H1 (cell line): ENCODE measurements at regions not wholly inside any gene's neighbourhood (a gene's known extent, or its start where the extent isn't known, plus 50 kb on each side); places are given as distances from the start of the nearest gene placed in this dataset.

ENCODE experiments used
- CTCF ChIA-PET: fragments of 300-600 bp; sonication (Branson Sonifier 250); formaldehyde crosslinking; loops from one replicate; lab custom pipeline; 2021; ENCODE audit not compliant: partially characterized antibody; lab: Charles Lee
- POLR2A ChIA-PET: fragments of 300-600 bp; sonication (Branson Sonifier 250); formaldehyde crosslinking; loops from one replicate; lab custom pipeline; 2021; ENCODE audit warnings: inconsistent platforms; ENCODE audit not compliant: partially characterized antibody; lab: Charles Lee
- DNase-seq, 2 experiments: peaks; one replicate each; pipeline versions ENCODE4 v3.0.0 to v3.0.0-alpha.2; 2010 to 2022; ENCODE audit warnings: low spot score in 2 of 2, low read depth in 1 of 2, mixed read lengths in 1 of 2
- FAIRE-seq: peaks from 2 replicates; lab custom pipeline; 2011; peaks lifted over from hg19 to GRCh38; lab: Jason Lieb, UNC
- H2AFZ ChIP-seq: 2 replicates; pipeline ENCODE4 v1.8.1; 2012; ENCODE audit warnings: low read length, inconsistent platforms
- H2AK5ac ChIP-seq: 2 replicates; pipeline ENCODE4 v1.6.1; 2013; ENCODE audit warnings: low read depth, low read length
- H2BK120ac ChIP-seq: replicated peaks from 2 replicates; pipeline ENCODE3; 2013; ENCODE audit warnings: low read depth, low read length, inconsistent platforms
- H2BK12ac ChIP-seq: 2 replicates; pipeline ENCODE4 v1.6.1; 2013; ENCODE audit warnings: low read depth, low read length
- H2BK15ac ChIP-seq: 2 replicates; pipeline ENCODE4 v1.6.1; 2013; ENCODE audit warnings: low read length
- H2BK20ac ChIP-seq: 2 replicates; pipeline ENCODE4 v1.6.1; 2013; ENCODE audit warnings: low read length
- H2BK5ac ChIP-seq: 2 replicates; pipeline ENCODE4 v1.6.1; 2013; ENCODE audit warnings: low read depth, low read length
- H3K14ac ChIP-seq: 2 replicates; pipeline ENCODE4 v1.6.1; 2013; ENCODE audit warnings: inconsistent platforms; ENCODE audit not compliant: insufficient read length
- H3K18ac ChIP-seq: 2 replicates; pipeline ENCODE4 v1.6.1; 2013; ENCODE audit warnings: low read length; ENCODE audit errors: extremely low read depth
- H3K23ac ChIP-seq: 2 replicates; pipeline ENCODE4 v1.6.1; 2013; ENCODE audit warnings: inconsistent platforms; ENCODE audit not compliant: insufficient read length
- H3K23me2 ChIP-seq: 2 replicates; pipeline ENCODE4 v1.6.1; 2013; ENCODE audit warnings: low read depth, low read length
- H3K27ac ChIP-seq: 2 replicates; pipeline ENCODE4 v1.6.1; 2011; ENCODE audit warnings: low read depth, low read length, inconsistent platforms
- H3K27me3 ChIP-seq, 4 experiments: replicated peaks in 1 of 4; 1 replicate in 1 of 4; 2 replicates in 3 of 4; pipeline versions ENCODE4 v1.6.1 to v1.8.1; 2011 to 2013; ENCODE audit warnings: low read length in 3 of 4, mild to moderate bottlenecking in 3 of 4, inconsistent platforms in 2 of 4, mixed read lengths in 2 of 4, moderate library complexity in 1 of 4; ENCODE audit not compliant: control insufficient read depth in 3 of 4, insufficient read depth in 3 of 4; ENCODE audit errors: extremely low read depth in 1 of 4
- H3K36me3 ChIP-seq, 4 experiments: 2 replicates each; pipeline versions ENCODE4 v1.6.1 to v1.8.1; 2011 to 2013; ENCODE audit warnings: mild to moderate bottlenecking in 4 of 4, low read length in 3 of 4, moderate library complexity in 2 of 4, control low read depth in 1 of 4, inconsistent platforms in 1 of 4; ENCODE audit not compliant: insufficient read depth in 4 of 4, control insufficient read depth in 2 of 4
- H3K4ac ChIP-seq: replicated peaks from 2 replicates; pipeline ENCODE3; 2013; ENCODE audit warnings: low read length, low read depth, mixed read lengths, inconsistent platforms; ENCODE audit not compliant: insufficient read length
- H3K4me1 ChIP-seq, 4 experiments: replicated peaks in 1 of 4; 1 replicate in 1 of 4; 2 replicates in 3 of 4; pipeline versions ENCODE4 v1.6.1 to v1.8.1; 2011 to 2013; ENCODE audit warnings: low read length in 3 of 4, inconsistent platforms in 2 of 4, mixed read lengths in 1 of 4; ENCODE audit not compliant: insufficient read depth in 4 of 4, control insufficient read depth in 3 of 4
- H3K4me2 ChIP-seq, 2 experiments: 2 replicates each; pipeline versions ENCODE4 v1.6.1 to v1.8.1; 2011 to 2013; ENCODE audit warnings: low read depth in 2 of 2, low read length in 2 of 2, control low read depth in 1 of 2, inconsistent platforms in 1 of 2, mild to moderate bottlenecking in 1 of 2; ENCODE audit not compliant: insufficient read depth in 1 of 2
- H3K4me3 ChIP-seq, 4 experiments: fragments of 200-600, 300-600 bp in 1 of 4; sonication (generic), shearing (Covaris generic), sonication (Bioruptor Twin) in 1 of 4; 2 replicates each; pipeline versions ENCODE4 v1.5.1 to v1.8.1; 2011 to 2016; ENCODE audit warnings: low read length in 4 of 4, low read depth in 3 of 4, control low read depth in 2 of 4, inconsistent platforms in 2 of 4, mild to moderate bottlenecking in 2 of 4, mixed read lengths in 1 of 4, moderate library complexity in 1 of 4; ENCODE audit not compliant: insufficient read depth in 2 of 4; ENCODE audit errors: extremely low read depth in 1 of 4
- H3K56ac ChIP-seq: replicated peaks from 2 replicates; pipeline ENCODE3; 2013; ENCODE audit warnings: low read depth, mild to moderate bottlenecking, mixed read lengths, low read length, inconsistent platforms; ENCODE audit not compliant: insufficient read length
- H3K79me1 ChIP-seq: 2 replicates; pipeline ENCODE4 v1.6.1; 2013; ENCODE audit warnings: low read depth, low read length, control low read depth
- H3K79me2 ChIP-seq, 2 experiments: 2 replicates each; pipeline versions ENCODE4 v1.6.1 to v1.8.1; 2012 to 2013; ENCODE audit warnings: low read length in 2 of 2, mild to moderate bottlenecking in 2 of 2, inconsistent platforms in 1 of 2; ENCODE audit not compliant: insufficient read depth in 2 of 2, control insufficient read depth in 1 of 2
- H3K9ac ChIP-seq, 4 experiments: replicated peaks in 1 of 4; 1 replicate in 1 of 4; 2 replicates in 3 of 4; pipeline versions ENCODE4 v1.6.1 to v1.8.1; 2011 to 2013; ENCODE audit warnings: low read depth in 3 of 4, low read length in 3 of 4, control low read depth in 2 of 4, mild to moderate bottlenecking in 2 of 4, moderate library complexity in 2 of 4, inconsistent platforms in 1 of 4; ENCODE audit errors: extremely low read depth in 1 of 4
- H3K9me3 ChIP-seq, 2 experiments: 2 replicates each; pipeline versions ENCODE4 v1.6.1 to v1.8.1; 2012 to 2013; ENCODE audit warnings: mild to moderate bottlenecking in 2 of 2, moderate library complexity in 2 of 2, control low read depth in 1 of 2, inconsistent platforms in 1 of 2, low read depth in 1 of 2, low read length in 1 of 2, mixed read lengths in 1 of 2; ENCODE audit not compliant: insufficient read depth in 2 of 2
- H4K20me1 ChIP-seq, 2 experiments: replicated peaks in 1 of 2; 2 replicates each; pipeline versions ENCODE3 to v1.8.1; 2011 to 2013; ENCODE audit warnings: inconsistent platforms in 2 of 2, low read length in 2 of 2, mild to moderate bottlenecking in 1 of 2; ENCODE audit not compliant: insufficient read depth in 2 of 2, control insufficient read depth in 1 of 2
- H4K5ac ChIP-seq: 2 replicates; pipeline ENCODE4 v1.6.1; 2013; ENCODE audit warnings: low read length, low read depth, mixed read lengths, inconsistent platforms; ENCODE audit not compliant: insufficient read length
- H4K8ac ChIP-seq: 2 replicates; pipeline ENCODE4 v1.8.0; 2013; ENCODE audit warnings: mild to moderate bottlenecking, moderate library complexity, low read length, inconsistent platforms; ENCODE audit not compliant: insufficient read depth; ENCODE audit errors: extremely low read depth
- H4K91ac ChIP-seq: replicated peaks from 2 replicates; pipeline ENCODE3; 2013; ENCODE audit warnings: low read length, mixed read lengths, inconsistent platforms; ENCODE audit not compliant: insufficient read length
- ATF2 ChIP-seq: IDR thresholded peaks from 2 replicates; pipeline ENCODE4 v1.6.1; 2012; ENCODE audit warnings: low read length, inconsistent platforms
- CTBP2 ChIP-seq: IDR thresholded peaks from 2 replicates; pipeline ENCODE4 v1.7.0; 2011; ENCODE audit warnings: borderline replicate concordance, mild to moderate bottlenecking, moderate library complexity, mixed read lengths, low read length; ENCODE audit not compliant: insufficient read depth, insufficient read length
- NRF1 ChIP-seq: IDR thresholded peaks from 2 replicates; pipeline ENCODE4 v1.6.1; 2011; ENCODE audit warnings: mild to moderate bottlenecking, low read depth, low read length, improper control_type of control experiment
- POLR2AphosphoS5 ChIP-seq: IDR thresholded peaks from 2 replicates; pipeline ENCODE4 v1.6.1; 2011; ENCODE audit warnings: low read depth, low read length
- SAP30 ChIP-seq: fragments of 300-600 bp; sonication (generic); IDR thresholded peaks from 2 replicates; pipeline ENCODE4 v1.7.1; 2012; ENCODE audit warnings: low read length, moderate library complexity, mild to moderate bottlenecking, inconsistent platforms; ENCODE audit not compliant: insufficient read depth, insufficient replicate concordance
- SIX5 ChIP-seq: IDR thresholded peaks from 2 replicates; pipeline ENCODE4 v1.6.1; 2011; ENCODE audit warnings: mild to moderate bottlenecking, low read depth, low read length
- SP2 ChIP-seq: IDR thresholded peaks from 2 replicates; pipeline ENCODE4 v1.6.1; 2012; ENCODE audit warnings: mild to moderate bottlenecking, low read length, inconsistent platforms
- SRF ChIP-seq: IDR thresholded peaks from 2 replicates; pipeline ENCODE4 v1.6.1; 2011; ENCODE audit warnings: mild to moderate bottlenecking, low read depth, low read length, moderate library complexity
- TAF7 ChIP-seq: optimal IDR thresholded peaks from 2 replicates; pipeline ENCODE3; 2011; ENCODE audit warnings: low read depth, mild to moderate bottlenecking, inconsistent platforms, low read length, moderate library complexity, borderline replicate concordance
- ZNF274 ChIP-seq: IDR thresholded peaks from 2 replicates; pipeline ENCODE4 v1.7.0; 2012; ENCODE audit warnings: low read length, borderline replicate concordance; ENCODE audit errors: extremely low read depth
- whole genome bisulfite sequencing, 2 experiments: shearing (Covaris generic) in 1 of 2; methylation state at CpG; one replicate each; pipeline versions ENCODE4 v1.1.6 to v1.1.7; 2013 to 2015; ENCODE audit warnings: low lambda C conversion rate in 2 of 2, mixed read lengths in 2 of 2, inconsistent platforms in 1 of 2, low coverage in 1 of 2, missing lambda C conversion rate in 1 of 2; ENCODE audit not compliant: insufficient replicate concordance in 2 of 2, insufficient coverage in 1 of 2, insufficient read length in 1 of 2; ENCODE audit errors: extremely low coverage in 1 of 2, missing lambda C conversion rate in 1 of 2; 5-methylcytosine and 5-hydroxymethylcytosine counted together
- TF ChIP-seq, protein P1 (sequence below): IDR thresholded peaks from 2 replicates; pipeline ENCODE4 v1.6.1; 2012; ENCODE audit warnings: inconsistent platforms
- TF ChIP-seq, protein P2 (sequence below): IDR thresholded peaks from 2 replicates; pipeline ENCODE4 v1.6.1; 2011; ENCODE audit warnings: low read depth, mild to moderate bottlenecking, low read length; ENCODE audit not compliant: insufficient read depth

- Histone ChIP-seq H2BK120ac (no peak overlapping the region), H3K18ac (no peak overlapping the region), H2BK12ac (no peak overlapping the region), H3K9me3 (no peaks in the 10 kb centered on the region), H2BK15ac (no peak overlapping the region), H3K4me1 (no peaks in the 10 kb centered on the region), H4K8ac (no peak overlapping the region), H3K56ac (no peak overlapping the region), H3K4me3 (no peak overlapping the region), H2AFZ (0 out of 2 replicates have a peak overlapping the region, but pooled peaks have one; percentile 37), H4K20me1 (no peaks in the 10 kb centered on the region), H4K5ac (no peak overlapping the region), H3K4ac (no peak overlapping the region), H3K4me2 (no peak overlapping the region), H4K91ac (no peak overlapping the region), H3K14ac (no peak overlapping the region), H2BK5ac (no peak overlapping the region), H2AK5ac (no peak overlapping the region), H3K79me1 (no peaks in the 10 kb centered on the region), H3K23ac (no peak overlapping the region), H3K36me3 (no peaks in the 10 kb centered on the region), H3K27ac (no peak overlapping the region), H3K9ac (no peak overlapping the region), H2BK20ac (no peak overlapping the region), H3K23me2 (peaks cover 2% of the 10 kb centered on the region; the same call in 1 of the 2 replicates), H3K79me2 (no peaks in the 10 kb centered on the region), H3K27me3 (no peaks in the 10 kb centered on the region)
- DNase-seq (no peak), FAIRE-seq (no peak)
- WGBS, 2 experiments, result 89% methylated on average over 1 of the region's 1 CpG; no CpG with 5 or more reads in 1 of the 2 experiments
- ChIA-PET POLR2A (no interaction called here), CTCF (no interaction called here)
- TF ChIP-seq CTBP2 (no peak), POLR2AphosphoS5 (no peak), SP2 (no peak), ZNF274 (no peak), SAP30 (no peak), SIX5 (no peak), ATF2 (no peak), NRF1 (no peak), SRF (no peak), TAF7 (no peak)
- TF ChIP-seq, protein P1, sequence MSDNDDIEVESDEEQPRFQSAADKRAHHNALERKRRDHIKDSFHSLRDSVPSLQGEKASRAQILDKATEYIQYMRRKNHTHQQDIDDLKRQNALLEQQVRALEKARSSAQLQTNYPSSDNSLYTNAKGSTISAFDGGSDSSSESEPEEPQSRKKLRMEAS, result no peak
- TF ChIP-seq, protein P2, sequence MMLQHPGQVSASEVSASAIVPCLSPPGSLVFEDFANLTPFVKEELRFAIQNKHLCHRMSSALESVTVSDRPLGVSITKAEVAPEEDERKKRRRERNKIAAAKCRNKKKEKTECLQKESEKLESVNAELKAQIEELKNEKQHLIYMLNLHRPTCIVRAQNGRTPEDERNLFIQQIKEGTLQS, result no peak
Observed at GRCh38 chr2:226603606-226604005, 196.0 kb downstream of the IRS1 start.
